PC-9 (cell line): ENCODE measurements at regions not wholly inside any gene's neighbourhood (a gene's known extent, or its start where the extent isn't known, plus 50 kb on each side); places are given as distances from the start of the nearest gene placed in this dataset.

Experiments
- BruUV-seq: library from RNA; stranded (reverse); fragments of 400-500 nt; replicated peaks from 2 replicates; lab custom pipeline; 2021; lab: Mats Ljungman, UMichigan
- CTCF ChIA-PET: fragments of 300-600 bp; sonication (Branson Sonifier 250); formaldehyde crosslinking; loops from one replicate; lab custom pipeline; 2022; ENCODE audit warnings: antibody characterized with exemption; lab: Charles Lee
- POLR2A ChIA-PET: fragments of 300-600 bp; sonication (Branson Sonifier 250); formaldehyde crosslinking; loops from one replicate; lab custom pipeline; 2022; ENCODE audit warnings: antibody characterized with exemption; ENCODE audit not compliant: unreplicated experiment; lab: Charles Lee
- DNase-seq, 2 experiments: peaks; one replicate each; pipeline versions ENCODE4 v3.0.0 to v3.0.0-alpha.2; 2015 to 2022; ENCODE audit warnings: mixed read lengths in 1 of 2
- H2AFZ ChIP-seq: fragments of 200-600 bp; sonication (generic); 2 replicates; pipeline ENCODE4 v1.8.1; 2017; ENCODE audit warnings: antibody characterized with exemption
- H3F3A ChIP-seq: fragments of 200-600 bp; sonication (generic); 2 replicates; pipeline ENCODE4 v1.8.1; 2017; ENCODE audit warnings: antibody characterized with exemption, mild to moderate bottlenecking, low read depth; ENCODE audit not compliant: insufficient read depth
- H3K27ac ChIP-seq: fragments of 200-600 bp; sonication (generic); 2 replicates; pipeline ENCODE4 v1.6.1; 2016; ENCODE audit warnings: mixed run types
- H3K27me3 ChIP-seq: fragments of 200-600 bp; sonication (generic); 2 replicates; pipeline ENCODE4 v1.6.1; 2016; ENCODE audit warnings: low read depth, mixed run types; ENCODE audit not compliant: insufficient read depth
- H3K36me3 ChIP-seq: fragments of 200-600 bp; sonication (generic); 2 replicates; pipeline ENCODE4 v1.6.1; 2016; ENCODE audit warnings: low read depth, mixed run types
- H3K4me1 ChIP-seq: fragments of 200-600 bp; sonication (generic); replicated peaks from 2 replicates; pipeline ENCODE4 v1.6.1; 2016; ENCODE audit warnings: mixed run types; ENCODE audit not compliant: insufficient read depth
- H3K4me2 ChIP-seq: fragments of 200-600 bp; sonication (generic); 2 replicates; pipeline ENCODE4 v1.6.1; 2017; ENCODE audit warnings: mixed run types
- H3K4me3 ChIP-seq: fragments of 200-600 bp; sonication (generic); 2 replicates; pipeline ENCODE4 v1.6.1; 2016; ENCODE audit warnings: mixed run types
- H3K79me2 ChIP-seq: fragments of 200-600 bp; sonication (generic); 2 replicates; pipeline ENCODE4 v1.6.1; 2017; ENCODE audit warnings: low read depth, mixed run types
- H3K9me2 ChIP-seq: fragments of 200-600 bp; sonication (generic); 2 replicates; pipeline ENCODE4 v1.8.1; 2017; ENCODE audit warnings: mild to moderate bottlenecking; ENCODE audit not compliant: insufficient read depth
- H3K9me3 ChIP-seq: fragments of 200-600 bp; sonication (generic); 2 replicates; pipeline ENCODE4 v1.8.1; 2016; ENCODE audit warnings: low read depth; ENCODE audit not compliant: insufficient read depth
- H4K20me1 ChIP-seq: fragments of 200-600 bp; sonication (generic); 2 replicates; pipeline ENCODE4 v1.8.1; 2017; ENCODE audit not compliant: insufficient read depth
- CTCF ChIP-seq: fragments of 200-600 bp; sonication (generic); conservative IDR thresholded peaks from 2 replicates; pipeline ENCODE4 v1.6.1; 2017; ENCODE audit warnings: mixed run types, antibody characterized with exemption, mild to moderate bottlenecking, moderate library complexity
- EZH2 ChIP-seq: fragments of 200-600 bp; sonication (generic); IDR thresholded peaks from 2 replicates; pipeline ENCODE4 v1.8.0; 2017; ENCODE audit warnings: antibody characterized with exemption, low read depth
- intact Hi-C: fragments of 100-400 bp; cut with micrococcal nuclease; formaldehyde crosslinking; loops from one replicate; pipeline ENCODE4 v1.10.0; 2022; ENCODE audit not compliant: unreplicated experiment

- no peak for DNase-seq
- intact Hi-C loops = no loop called here
- no peaks in the 10 kb centered on the region for H3K9me3 ChIP-seq
- H3K36me3 ChIP-seq = no peaks in the 10 kb centered on the region
- ChIA-PET POLR2A (interaction anchor here (0.7 kb wide), 1 partner anchor 152 kb away, joined by 5 read pairs; no protein-coding TSS in a partner anchor), CTCF (no interaction called here)
- no peak for TF ChIP-seq CTCF
- TF ChIP-seq EZH2 = no peak
- H3K4me2 ChIP-seq = no peak overlapping the region
- no peaks in the 10 kb centered on the region for H3K9me2 ChIP-seq
- H4K20me1 ChIP-seq = no peaks in the 10 kb centered on the region; the same call in 1 of the 2 replicates
- no peak overlapping the region for H3K27ac ChIP-seq
- H3K4me3 ChIP-seq = no peak overlapping the region
- H3K27me3 ChIP-seq = no peaks in the 10 kb centered on the region
- no TSS peak for BruUV-seq
- H3K79me2 ChIP-seq = no peaks in the 10 kb centered on the region
- H3F3A ChIP-seq = no peaks in the 10 kb centered on the region
- H3K4me1 ChIP-seq = no peaks in the 10 kb centered on the region
- H2AFZ ChIP-seq = no peak overlapping the region
Measured at GRCh38 chr12:97666263-97666662, 203.7 kb downstream of the RMST start.

- H3K9me2 ChIP-seq = no peaks in the 10 kb centered on the region
- ChIA-PET CTCF (no interaction called here), POLR2A (no interaction called here)
- H4K20me1 ChIP-seq = no peaks in the 10 kb centered on the region
- TF ChIP-seq CTCF (no peak), EZH2 (no peak)
- no peak overlapping the region for H2AFZ ChIP-seq
- no peaks in the 10 kb centered on the region for H3F3A ChIP-seq
- no peaks in the 10 kb centered on the region for H3K36me3 ChIP-seq
- H3K4me3 ChIP-seq = no peak overlapping the region
- BruUV-seq = no TSS peak
- no peak overlapping the region for H3K27ac ChIP-seq
- no peak overlapping the region for H3K4me2 ChIP-seq
- H3K27me3 ChIP-seq = no peaks in the 10 kb centered on the region
- H3K4me1 ChIP-seq = no peaks in the 10 kb centered on the region
- intact Hi-C loops = no loop called here
- no peak for DNase-seq
- H3K79me2 ChIP-seq = no peaks in the 10 kb centered on the region
- H3K9me3 ChIP-seq = no peaks in the 10 kb centered on the region
Measured at GRCh38 chr12:97672870-97673269, 210.3 kb downstream of the RMST start.

- no peak overlapping the region for H3K27ac ChIP-seq
- intact Hi-C loops = no loop called here
- no peaks in the 10 kb centered on the region for H3K79me2 ChIP-seq
- H4K20me1 ChIP-seq = no peaks in the 10 kb centered on the region; the same call in 1 of the 2 replicates
- H3K4me2 ChIP-seq = no peak overlapping the region
- no peaks in the 10 kb centered on the region for H3K27me3 ChIP-seq
- DNase-seq = no peak
- H3F3A ChIP-seq = no peaks in the 10 kb centered on the region
- no peaks in the 10 kb centered on the region for H3K4me1 ChIP-seq
- H3K9me3 ChIP-seq = no peaks in the 10 kb centered on the region
- BruUV-seq = no TSS peak
- H2AFZ ChIP-seq = no peak overlapping the region
- H3K9me2 ChIP-seq = no peaks in the 10 kb centered on the region
- CTCF ChIA-PET = no interaction called here
- H3K4me3 ChIP-seq = no peak overlapping the region
- TF ChIP-seq EZH2 (no peak), CTCF (no peak)
- no peaks in the 10 kb centered on the region for H3K36me3 ChIP-seq
- POLR2A ChIA-PET = no interaction called here
Measured at GRCh38 chr12:97680751-97681150, 218.1 kb downstream of the RMST start.
